Natural killer cell treated with Interleukin-12 subunit alpha and Interleukin-12 subunit beta and Interleukin-15 and Interleukin-18, amount 100 ng/mL, for 72 hours (primary cell): ENCODE measurements at regions not wholly inside any gene's neighbourhood (a gene's known extent, or its start where the extent isn't known, plus 50 kb on each side); places are given as distances from the start of the nearest gene placed in this dataset.
"Not testable (repeated sequence)": the region's sequence is repeated elsewhere in the genome, so short reads cannot be mapped to it uniquely, and the experiment has no call there.

Experiments
- ATAC-seq, 2 donors: fragments of 150-1000 bp; cut with Tn5 transposase in 1 of 2; sonication (Bioruptor Pico), chemical (Tn5 transposase) in 1 of 2; 2 replicates each; pipeline ENCODE4 v1.10.0; 2021
- DNase-seq: peaks from one replicate; pipeline ENCODE4 v3.0.0; 2022; ENCODE audit warnings: low spot score
- H3K27ac Mint-ChIP-seq, 2 donors: 1 replicate in 1 of 2; 2 replicates in 1 of 2; pipeline ENCODE4 v1.8.0; 2022; ENCODE audit warnings: mixed read lengths in 2 of 2, mild to moderate bottlenecking in 1 of 2, moderate library complexity in 1 of 2
- H3K27me3 Mint-ChIP-seq, 2 donors: 1 replicate in 1 of 2; 2 replicates in 1 of 2; pipeline ENCODE4 v1.8.0; 2022; ENCODE audit warnings: mixed read lengths in 2 of 2
- H3K36me3 Mint-ChIP-seq: one replicate; pipeline ENCODE4 v1.8.0; 2022; ENCODE audit warnings: mixed read lengths
- H3K4me1 Mint-ChIP-seq, 2 donors: 1 replicate in 1 of 2; 2 replicates in 1 of 2; pipeline ENCODE4 v1.8.0; 2022; ENCODE audit warnings: low read depth in 2 of 2, mixed read lengths in 2 of 2, mild to moderate bottlenecking in 1 of 2
- H3K4me3 Mint-ChIP-seq: one replicate; pipeline ENCODE4 v1.8.0; 2022; ENCODE audit warnings: mixed read lengths
- H3K9me3 Mint-ChIP-seq: 2 replicates; pipeline ENCODE4 v1.8.0; 2022; ENCODE audit warnings: mixed read lengths

- Mint-ChIP-seq H3K36me3 (no peaks in the 10 kb centered on the region), H3K4me1 (no peaks in the 10 kb centered on the region), H3K4me3 (no peak overlapping the region), H3K27ac (no peak overlapping the region), H3K9me3 (no peaks in the 10 kb centered on the region), H3K27me3 (peaks cover 0 to 11% of the 10 kb centered on the region in 2 donors)
- DNase-seq (no peak), ATAC-seq (no peak)
These were observed 491.2 kb downstream of the SUCLG1 start for GRCh38 chr2:83967854-83968253.

DNA sequence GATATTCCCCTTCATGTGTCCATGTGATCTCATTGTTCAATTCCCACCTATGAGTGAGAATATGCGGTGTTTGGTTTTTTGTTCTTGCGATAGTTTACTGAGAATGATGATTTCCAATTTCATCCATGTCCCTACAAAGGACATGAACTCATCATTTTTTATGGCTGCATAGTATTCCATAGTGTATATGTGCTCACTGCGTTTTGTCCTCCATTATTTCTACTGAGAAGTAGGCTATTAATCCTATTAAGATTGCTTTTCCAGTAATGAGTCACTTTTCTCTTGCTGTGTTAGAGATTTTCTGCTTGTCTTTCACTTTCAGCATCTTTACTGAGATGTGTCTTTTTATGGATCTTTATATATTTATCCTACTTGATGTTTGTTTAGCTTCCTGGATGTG is 492.1 kb downstream of the SUCLG1 start:
- not testable (repeated sequence) for DNase-seq, H3K4me3 Mint-ChIP-seq, H3K4me1 Mint-ChIP-seq, ATAC-seq, H3K9me3 Mint-ChIP-seq, H3K36me3 Mint-ChIP-seq, H3K27ac Mint-ChIP-seq
- H3K27me3 Mint-ChIP-seq = peaks cover 0 to 11% of the 10 kb centered on the region in 2 donors

- Mint-ChIP-seq H3K9me3 (peaks cover 4% of the 10 kb centered on the region), H3K27ac (no peak overlapping the region)
These were observed 497.6 kb downstream of the SUCLG1 start for GRCh38 chr2:83961512-83961911.

GRCh38 chr2:83960371-83960770 is 498.7 kb downstream of the SUCLG1 start:
- Mint-ChIP-seq H3K4me3 (no peak overlapping the region), H3K9me3 (peaks cover 4% of the 10 kb centered on the region), H3K4me1 (no peaks in the 10 kb centered on the region), H3K27ac (no peak overlapping the region), H3K27me3 (no peaks in the 10 kb centered on the region), H3K36me3 (no peaks in the 10 kb centered on the region)
- DNase-seq (no peak), ATAC-seq (no peak)

More at GRCh38 chr2:83961512-83961911, 497.6 kb downstream of the SUCLG1 start:
- no peak overlapping the region for H3K4me3 Mint-ChIP-seq
- H3K36me3 Mint-ChIP-seq = no peaks in the 10 kb centered on the region
- no peak for ATAC-seq
- no peak for DNase-seq
- no peaks in the 10 kb centered on the region for H3K4me1 Mint-ChIP-seq
- H3K27me3 Mint-ChIP-seq = no peaks in the 10 kb centered on the region

DNA sequence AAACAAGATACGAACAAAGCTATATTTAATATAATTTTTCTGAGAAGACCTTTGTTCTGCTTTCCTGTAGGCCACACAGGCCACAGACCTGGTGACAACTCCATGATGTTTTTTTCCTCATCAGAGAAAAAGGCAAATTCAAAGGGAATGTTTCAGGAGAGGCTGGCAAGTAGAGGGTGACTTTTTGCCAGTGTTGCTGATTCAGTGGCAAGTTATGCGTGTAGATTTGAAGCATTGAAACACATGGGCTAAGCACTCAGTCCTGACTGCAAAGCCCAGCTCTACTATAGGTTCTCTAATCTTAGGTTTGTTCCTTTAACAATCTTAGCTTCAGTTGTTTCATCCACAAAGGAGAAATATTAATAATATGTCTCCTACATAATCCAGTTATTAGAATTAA is 499.8 kb downstream of the SUCLG1 start:
- no peak for ATAC-seq
- no peaks in the 10 kb centered on the region for H3K4me1 Mint-ChIP-seq
- H3K9me3 Mint-ChIP-seq = peaks cover 4% of the 10 kb centered on the region
- DNase-seq = no peak
- H3K4me3 Mint-ChIP-seq = no peak overlapping the region
- H3K27me3 Mint-ChIP-seq = no peaks in the 10 kb centered on the region
- no peaks in the 10 kb centered on the region for H3K36me3 Mint-ChIP-seq
- H3K27ac Mint-ChIP-seq = no peak overlapping the region

DNA sequence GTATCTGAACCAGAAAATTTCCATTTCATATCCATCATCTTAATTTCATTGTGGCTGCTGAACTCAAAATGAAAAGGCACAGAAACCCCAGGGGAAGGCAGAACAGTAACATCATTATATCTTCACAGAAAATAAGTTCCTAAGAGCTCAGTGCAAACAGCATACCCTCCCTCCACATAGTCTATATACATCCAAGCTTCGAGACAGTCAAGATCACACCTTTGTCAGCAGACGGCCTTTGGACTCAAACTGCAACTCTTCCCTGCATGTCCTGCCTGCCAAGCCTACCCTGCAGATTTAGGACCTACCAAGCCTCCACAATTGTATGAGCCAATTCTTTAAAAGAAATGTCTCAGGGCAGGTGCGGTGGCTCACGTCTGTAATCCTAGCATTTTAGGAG is 502.1 kb downstream of the SUCLG1 start:
- no peak for ATAC-seq
- Mint-ChIP-seq H3K27me3 (no peaks in the 10 kb centered on the region), H3K4me3 (no peak overlapping the region), H3K4me1 (no peaks in the 10 kb centered on the region), H3K9me3 (peaks cover 4% of the 10 kb centered on the region), H3K36me3 (no peaks in the 10 kb centered on the region), H3K27ac (no peak overlapping the region)
- no peak for DNase-seq

DNA sequence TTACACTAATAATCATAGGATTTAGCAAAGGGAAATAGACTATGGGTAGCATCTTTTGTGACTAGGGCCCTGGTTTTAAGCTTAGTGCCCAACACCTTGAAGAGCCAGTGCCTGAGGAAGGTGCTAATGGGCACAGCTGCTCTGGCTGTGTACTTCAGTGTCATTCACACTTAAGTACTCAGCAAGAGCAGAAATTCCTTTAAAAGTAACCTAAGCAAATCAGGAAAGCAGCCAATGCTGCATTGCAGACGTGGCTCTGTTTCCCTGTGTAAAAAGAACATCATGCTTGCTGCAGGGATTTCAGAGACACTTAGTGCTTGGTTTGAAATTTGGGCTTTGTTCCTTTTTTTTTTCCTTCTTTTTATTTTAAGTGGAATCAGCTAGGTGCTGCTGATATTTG is 505.4 kb downstream of the SUCLG1 start:
- Mint-ChIP-seq H3K9me3 (no peaks in the 10 kb centered on the region), H3K36me3 (no peaks in the 10 kb centered on the region), H3K27me3 (no peaks in the 10 kb centered on the region), H3K4me3 (no peak overlapping the region), H3K27ac (no peak overlapping the region), H3K4me1 (no peaks in the 10 kb centered on the region)
- DNase-seq = no peak
- no peak for ATAC-seq

DNA sequence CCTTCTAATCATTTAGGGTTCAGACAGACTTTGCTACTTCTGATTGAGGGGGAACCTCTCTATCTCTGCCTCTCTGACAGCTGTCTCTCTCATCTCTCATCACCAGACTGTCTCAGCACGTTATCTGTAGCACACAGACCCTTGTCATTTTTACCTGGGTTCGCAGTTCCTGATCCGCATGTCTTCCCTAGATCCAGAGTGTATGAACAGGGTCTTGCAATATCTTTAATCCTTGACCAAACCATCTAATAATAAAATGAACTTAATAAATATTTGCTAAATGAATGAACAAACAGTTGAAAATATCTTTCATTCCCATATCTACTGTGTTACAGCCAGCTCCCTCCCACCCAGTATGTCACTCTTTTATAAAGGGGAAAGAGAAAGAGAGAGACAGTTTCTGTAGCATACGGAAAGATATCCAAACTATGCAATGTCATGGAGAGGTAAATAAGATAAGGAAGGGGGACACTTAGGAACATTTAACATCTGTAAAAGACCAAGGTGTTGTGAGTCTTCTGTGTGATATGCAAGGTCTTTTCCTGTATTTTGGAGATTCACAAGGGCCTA is 507.6 kb downstream of the SUCLG1 start:
- Mint-ChIP-seq H3K4me3 (no peak overlapping the region), H3K27me3 (no peaks in the 10 kb centered on the region), H3K36me3 (no peaks in the 10 kb centered on the region), H3K9me3 (no peaks in the 10 kb centered on the region), H3K27ac (no peak overlapping the region), H3K4me1 (no peaks in the 10 kb centered on the region)
- ATAC-seq (no peak), DNase-seq (no peak)

DNA sequence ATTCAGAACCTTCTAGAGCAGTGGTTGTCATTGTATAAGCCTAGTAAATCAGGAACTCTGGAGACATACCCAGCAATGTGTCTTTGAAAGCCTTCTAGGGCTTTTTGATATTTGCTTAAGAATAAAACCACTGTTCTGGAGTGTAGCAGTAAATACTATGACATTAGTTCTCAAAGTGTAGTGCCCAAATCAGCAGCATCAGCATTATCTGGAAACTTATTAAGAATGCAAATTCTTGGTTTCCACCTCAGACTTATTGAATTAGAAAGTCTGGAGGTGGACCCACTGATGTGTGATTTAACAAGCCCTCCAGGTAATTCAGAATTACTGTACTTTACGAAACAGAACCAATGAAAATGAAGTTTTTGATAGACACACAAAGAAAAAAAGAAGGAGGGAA is 509.7 kb downstream of the SUCLG1 start:
- Mint-ChIP-seq H3K4me3 (no peak overlapping the region), H3K9me3 (no peaks in the 10 kb centered on the region), H3K27me3 (no peaks in the 10 kb centered on the region), H3K27ac (no peak overlapping the region), H3K36me3 (no peaks in the 10 kb centered on the region), H3K4me1 (no peaks in the 10 kb centered on the region)
- DNase-seq = no peak
- ATAC-seq = no peak

DNA sequence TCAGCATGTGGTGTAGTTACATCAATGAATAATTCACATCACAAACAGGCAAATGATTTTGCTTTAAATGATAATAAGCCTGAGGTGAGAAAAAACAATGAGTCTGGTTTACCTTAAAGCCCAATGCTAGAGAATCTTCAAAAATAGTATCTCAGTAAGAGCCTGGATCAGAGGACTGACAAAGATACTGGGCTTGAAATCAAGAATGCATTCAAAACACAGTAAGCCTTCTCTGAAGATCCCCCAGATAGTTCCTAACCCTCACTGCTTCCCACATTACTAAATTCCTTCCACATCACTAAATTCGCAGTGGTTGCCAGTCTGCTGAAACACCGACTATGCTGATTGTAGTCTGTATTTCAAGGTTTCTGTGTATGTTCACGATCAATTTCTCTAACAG is 514.9 kb downstream of the SUCLG1 start:
- no peak for DNase-seq
- ATAC-seq = no peak
- Mint-ChIP-seq H3K9me3 (no peaks in the 10 kb centered on the region), H3K36me3 (no peaks in the 10 kb centered on the region), H3K4me1 (no peaks in the 10 kb centered on the region), H3K27ac (no peak overlapping the region), H3K4me3 (no peak overlapping the region), H3K27me3 (no peaks in the 10 kb centered on the region)

- Mint-ChIP-seq H3K36me3 (no peaks in the 10 kb centered on the region), H3K27me3 (peaks cover 0 to 2% of the 10 kb centered on the region in 2 donors), H3K4me3 (no peak overlapping the region), H3K9me3 (peaks cover 2% of the 10 kb centered on the region), H3K4me1 (no peaks in the 10 kb centered on the region), H3K27ac (no peak overlapping the region)
- DNase-seq (no peak), ATAC-seq (no peak)
These were observed 515.8 kb downstream of the SUCLG1 start for GRCh38 chr2:83943265-83943664.

- H3K27me3 Mint-ChIP-seq = peaks cover 3 to 5% of the 10 kb centered on the region in 2 donors
- no peak overlapping the region for H3K4me3 Mint-ChIP-seq
- ATAC-seq (no peak), DNase-seq (no peak)
- no peaks in the 10 kb centered on the region for H3K36me3 Mint-ChIP-seq
- peaks cover 6% of the 10 kb centered on the region for H3K9me3 Mint-ChIP-seq
- H3K27ac Mint-ChIP-seq = no peak overlapping the region
- H3K4me1 Mint-ChIP-seq = no peaks in the 10 kb centered on the region
These were observed 517.2 kb downstream of the SUCLG1 start for GRCh38 chr2:83941886-83942285.

- Mint-ChIP-seq H3K4me3 (no peak overlapping the region), H3K4me1 (no peaks in the 10 kb centered on the region), H3K36me3 (no peaks in the 10 kb centered on the region), H3K9me3 (peaks cover 10% of the 10 kb centered on the region), H3K27me3 (peaks cover 3 to 5% of the 10 kb centered on the region in 2 donors), H3K27ac (no peak overlapping the region)
- DNase-seq (no peak), ATAC-seq (no peak)
These were observed 525.3 kb downstream of the SUCLG1 start for GRCh38 chr2:83933749-83934148.

- Mint-ChIP-seq H3K27me3 (no peaks in the 10 kb centered on the region), H3K27ac (no peak overlapping the region), H3K4me1 (no peaks in the 10 kb centered on the region), H3K4me3 (no peak overlapping the region), H3K9me3 (peaks cover 11% of the 10 kb centered on the region), H3K36me3 (no peaks in the 10 kb centered on the region)
- ATAC-seq = no peak
- no peak for DNase-seq
These were observed 535.5 kb downstream of the SUCLG1 start for GRCh38 chr2:83923531-83923930.

DNA sequence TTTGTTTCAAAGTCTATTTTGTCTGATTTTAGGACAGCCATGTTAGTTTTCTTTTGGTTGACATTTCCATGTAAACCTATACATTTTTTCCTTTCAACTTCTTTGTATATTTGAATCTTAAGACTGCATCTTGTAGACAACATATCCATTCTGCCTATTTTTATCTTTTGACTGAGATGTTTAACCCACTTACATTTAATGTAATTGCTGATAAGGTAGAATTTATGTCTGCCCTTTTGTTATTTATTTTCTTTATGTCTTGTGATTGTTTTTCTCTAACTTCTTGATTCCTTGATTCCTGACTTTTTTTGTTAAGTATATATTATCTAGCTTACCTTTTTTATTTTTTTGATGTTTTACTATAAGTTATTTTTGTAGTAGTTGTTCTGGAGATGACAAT is 542.5 kb downstream of the SUCLG1 start:
- no peak overlapping the region for H3K4me3 Mint-ChIP-seq
- H3K36me3 Mint-ChIP-seq = no peaks in the 10 kb centered on the region
- ATAC-seq (no peak), DNase-seq (no peak)
- H3K4me1 Mint-ChIP-seq = no peaks in the 10 kb centered on the region
- H3K27ac Mint-ChIP-seq = no peak overlapping the region
- peaks cover 8% of the 10 kb centered on the region for H3K9me3 Mint-ChIP-seq
- H3K27me3 Mint-ChIP-seq = no peaks in the 10 kb centered on the region
